ENCODE measurements at regions not wholly inside any gene's neighbourhood (a gene's known extent, or its start where the extent isn't known, plus 50 kb on each side); places are given as distances from the start of the nearest gene placed in this dataset.

GRCh38 chr2:226320076-226320948 is 479.3 kb downstream of the IRS1 start:
- TF ChIP-seq CTCF (conservative IDR thresholded peaks at IDR 0.05; ENCODE audit: low read depth in 2 of 2) (0 out of 4 replicates have a peak, but pooled peaks of 1 of the 2 experiments have one; percentile 4), EZH2 (IDR thresholded peaks at IDR 0.05; ENCODE audit: low read depth, unreplicated experiment) (no peak), POLR2AphosphoS5 (IDR thresholded peaks at IDR 0.05; ENCODE audit: low read depth) (no peak), EZH2phosphoT487 (IDR thresholded peaks at IDR 0.05; ENCODE audit: unreplicated experiment) (no peak), JUNB (IDR thresholded peaks at IDR 0.05; ENCODE audit: unreplicated experiment) (no peak), NANOG (IDR thresholded peaks at IDR 0.05; ENCODE audit: borderline replicate concordance) (no peak), STAT1 (IDR thresholded peaks at IDR 0.05; ENCODE audit: unreplicated experiment) (no peak), ZNF331 (CRISPR knock-in tag; IDR thresholded peaks at IDR 0.05; ENCODE audit: low read depth) (no peak), CREB1 (CRISPR knock-in tag; IDR thresholded peaks at IDR 0.05; ENCODE audit: low read depth) (no peak), ZNF114 (CRISPR knock-in tag; IDR thresholded peaks at IDR 0.05) (no peak)
- TF ChIP-seq, protein P1, sequence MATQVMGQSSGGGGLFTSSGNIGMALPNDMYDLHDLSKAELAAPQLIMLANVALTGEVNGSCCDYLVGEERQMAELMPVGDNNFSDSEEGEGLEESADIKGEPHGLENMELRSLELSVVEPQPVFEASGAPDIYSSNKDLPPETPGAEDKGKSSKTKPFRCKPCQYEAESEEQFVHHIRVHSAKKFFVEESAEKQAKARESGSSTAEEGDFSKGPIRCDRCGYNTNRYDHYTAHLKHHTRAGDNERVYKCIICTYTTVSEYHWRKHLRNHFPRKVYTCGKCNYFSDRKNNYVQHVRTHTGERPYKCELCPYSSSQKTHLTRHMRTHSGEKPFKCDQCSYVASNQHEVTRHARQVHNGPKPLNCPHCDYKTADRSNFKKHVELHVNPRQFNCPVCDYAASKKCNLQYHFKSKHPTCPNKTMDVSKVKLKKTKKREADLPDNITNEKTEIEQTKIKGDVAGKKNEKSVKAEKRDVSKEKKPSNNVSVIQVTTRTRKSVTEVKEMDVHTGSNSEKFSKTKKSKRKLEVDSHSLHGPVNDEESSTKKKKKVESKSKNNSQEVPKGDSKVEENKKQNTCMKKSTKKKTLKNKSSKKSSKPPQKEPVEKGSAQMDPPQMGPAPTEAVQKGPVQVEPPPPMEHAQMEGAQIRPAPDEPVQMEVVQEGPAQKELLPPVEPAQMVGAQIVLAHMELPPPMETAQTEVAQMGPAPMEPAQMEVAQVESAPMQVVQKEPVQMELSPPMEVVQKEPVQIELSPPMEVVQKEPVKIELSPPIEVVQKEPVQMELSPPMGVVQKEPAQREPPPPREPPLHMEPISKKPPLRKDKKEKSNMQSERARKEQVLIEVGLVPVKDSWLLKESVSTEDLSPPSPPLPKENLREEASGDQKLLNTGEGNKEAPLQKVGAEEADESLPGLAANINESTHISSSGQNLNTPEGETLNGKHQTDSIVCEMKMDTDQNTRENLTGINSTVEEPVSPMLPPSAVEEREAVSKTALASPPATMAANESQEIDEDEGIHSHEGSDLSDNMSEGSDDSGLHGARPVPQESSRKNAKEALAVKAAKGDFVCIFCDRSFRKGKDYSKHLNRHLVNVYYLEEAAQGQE (IDR thresholded peaks at IDR 0.05; ENCODE audit: unreplicated experiment): no peak
- TF ChIP-seq, protein P2, sequence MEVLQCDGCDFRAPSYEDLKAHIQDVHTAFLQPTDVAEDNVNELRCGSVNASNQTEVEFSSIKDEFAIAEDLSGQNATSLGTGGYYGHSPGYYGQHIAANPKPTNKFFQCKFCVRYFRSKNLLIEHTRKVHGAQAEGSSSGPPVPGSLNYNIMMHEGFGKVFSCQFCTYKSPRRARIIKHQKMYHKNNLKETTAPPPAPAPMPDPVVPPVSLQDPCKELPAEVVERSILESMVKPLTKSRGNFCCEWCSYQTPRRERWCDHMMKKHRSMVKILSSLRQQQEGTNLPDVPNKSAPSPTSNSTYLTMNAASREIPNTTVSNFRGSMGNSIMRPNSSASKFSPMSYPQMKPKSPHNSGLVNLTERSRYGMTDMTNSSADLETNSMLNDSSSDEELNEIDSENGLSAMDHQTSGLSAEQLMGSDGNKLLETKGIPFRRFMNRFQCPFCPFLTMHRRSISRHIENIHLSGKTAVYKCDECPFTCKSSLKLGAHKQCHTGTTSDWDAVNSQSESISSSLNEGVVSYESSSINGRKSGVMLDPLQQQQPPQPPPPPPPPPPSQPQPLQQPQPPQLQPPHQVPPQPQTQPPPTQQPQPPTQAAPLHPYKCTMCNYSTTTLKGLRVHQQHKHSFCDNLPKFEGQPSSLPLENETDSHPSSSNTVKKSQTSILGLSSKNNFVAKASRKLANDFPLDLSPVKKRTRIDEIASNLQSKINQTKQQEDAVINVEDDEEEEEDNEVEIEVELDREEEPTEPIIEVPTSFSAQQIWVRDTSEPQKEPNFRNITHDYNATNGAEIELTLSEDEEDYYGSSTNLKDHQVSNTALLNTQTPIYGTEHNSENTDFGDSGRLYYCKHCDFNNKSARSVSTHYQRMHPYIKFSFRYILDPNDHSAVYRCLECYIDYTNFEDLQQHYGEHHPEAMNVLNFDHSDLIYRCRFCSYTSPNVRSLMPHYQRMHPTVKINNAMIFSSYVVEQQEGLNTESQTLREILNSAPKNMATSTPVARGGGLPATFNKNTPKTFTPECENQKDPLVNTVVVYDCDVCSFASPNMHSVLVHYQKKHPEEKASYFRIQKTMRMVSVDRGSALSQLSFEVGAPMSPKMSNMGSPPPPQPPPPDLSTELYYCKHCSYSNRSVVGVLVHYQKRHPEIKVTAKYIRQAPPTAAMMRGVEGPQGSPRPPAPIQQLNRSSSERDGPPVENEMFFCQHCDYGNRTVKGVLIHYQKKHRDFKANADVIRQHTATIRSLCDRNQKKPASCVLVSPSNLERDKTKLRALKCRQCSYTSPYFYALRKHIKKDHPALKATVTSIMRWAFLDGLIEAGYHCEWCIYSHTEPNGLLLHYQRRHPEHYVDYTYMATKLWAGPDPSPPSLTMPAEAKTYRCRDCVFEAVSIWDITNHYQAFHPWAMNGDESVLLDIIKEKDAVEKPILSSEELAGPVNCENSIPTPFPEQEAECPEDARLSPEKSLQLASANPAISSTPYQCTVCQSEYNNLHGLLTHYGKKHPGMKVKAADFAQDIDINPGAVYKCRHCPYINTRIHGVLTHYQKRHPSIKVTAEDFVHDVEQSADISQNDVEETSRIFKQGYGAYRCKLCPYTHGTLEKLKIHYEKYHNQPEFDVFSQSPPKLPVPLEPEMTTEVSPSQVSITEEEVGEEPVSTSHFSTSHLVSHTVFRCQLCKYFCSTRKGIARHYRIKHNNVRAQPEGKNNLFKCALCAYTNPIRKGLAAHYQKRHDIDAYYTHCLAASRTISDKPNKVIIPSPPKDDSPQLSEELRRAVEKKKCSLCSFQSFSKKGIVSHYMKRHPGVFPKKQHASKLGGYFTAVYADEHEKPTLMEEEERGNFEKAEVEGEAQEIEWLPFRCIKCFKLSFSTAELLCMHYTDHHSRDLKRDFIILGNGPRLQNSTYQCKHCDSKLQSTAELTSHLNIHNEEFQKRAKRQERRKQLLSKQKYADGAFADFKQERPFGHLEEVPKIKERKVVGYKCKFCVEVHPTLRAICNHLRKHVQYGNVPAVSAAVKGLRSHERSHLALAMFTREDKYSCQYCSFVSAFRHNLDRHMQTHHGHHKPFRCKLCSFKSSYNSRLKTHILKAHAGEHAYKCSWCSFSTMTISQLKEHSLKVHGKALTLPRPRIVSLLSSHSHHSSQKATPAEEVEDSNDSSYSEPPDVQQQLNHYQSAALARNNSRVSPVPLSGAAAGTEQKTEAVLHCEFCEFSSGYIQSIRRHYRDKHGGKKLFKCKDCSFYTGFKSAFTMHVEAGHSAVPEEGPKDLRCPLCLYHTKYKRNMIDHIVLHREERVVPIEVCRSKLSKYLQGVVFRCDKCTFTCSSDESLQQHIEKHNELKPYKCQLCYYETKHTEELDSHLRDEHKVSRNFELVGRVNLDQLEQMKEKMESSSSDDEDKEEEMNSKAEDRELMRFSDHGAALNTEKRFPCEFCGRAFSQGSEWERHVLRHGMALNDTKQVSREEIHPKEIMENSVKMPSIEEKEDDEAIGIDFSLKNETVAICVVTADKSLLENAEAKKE (CRISPR knock-in tag; IDR thresholded peaks at IDR 0.05): no peak
- TF ChIP-seq, protein P3, sequence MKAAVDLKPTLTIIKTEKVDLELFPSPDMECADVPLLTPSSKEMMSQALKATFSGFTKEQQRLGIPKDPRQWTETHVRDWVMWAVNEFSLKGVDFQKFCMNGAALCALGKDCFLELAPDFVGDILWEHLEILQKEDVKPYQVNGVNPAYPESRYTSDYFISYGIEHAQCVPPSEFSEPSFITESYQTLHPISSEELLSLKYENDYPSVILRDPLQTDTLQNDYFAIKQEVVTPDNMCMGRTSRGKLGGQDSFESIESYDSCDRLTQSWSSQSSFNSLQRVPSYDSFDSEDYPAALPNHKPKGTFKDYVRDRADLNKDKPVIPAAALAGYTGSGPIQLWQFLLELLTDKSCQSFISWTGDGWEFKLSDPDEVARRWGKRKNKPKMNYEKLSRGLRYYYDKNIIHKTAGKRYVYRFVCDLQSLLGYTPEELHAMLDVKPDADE (IDR thresholded peaks at IDR 0.05): no peak
